22Rv1 (cell line): ENCODE measurements at regions not wholly inside any gene's neighbourhood (a gene's known extent, or its start where the extent isn't known, plus 50 kb on each side); places are given as distances from the start of the nearest gene placed in this dataset.

Experiments used
- H3K27ac ChIP-seq: fragments of 450-650 bp; 2 replicates; pipeline ENCODE4 v1.5.1; 2017
- ZFX ChIP-seq: fragments of 450-650 bp; IDR thresholded peaks from 2 replicates; pipeline ENCODE4 v1.6.1; 2017; ENCODE audit warnings: antibody characterized with exemption, borderline replicate concordance
- TF ChIP-seq, protein P1 (sequence below): fragments of 450-650 bp; IDR thresholded peaks from 2 replicates; pipeline ENCODE4 v1.5.1; 2017; ENCODE audit warnings: mild to moderate bottlenecking

DNA sequence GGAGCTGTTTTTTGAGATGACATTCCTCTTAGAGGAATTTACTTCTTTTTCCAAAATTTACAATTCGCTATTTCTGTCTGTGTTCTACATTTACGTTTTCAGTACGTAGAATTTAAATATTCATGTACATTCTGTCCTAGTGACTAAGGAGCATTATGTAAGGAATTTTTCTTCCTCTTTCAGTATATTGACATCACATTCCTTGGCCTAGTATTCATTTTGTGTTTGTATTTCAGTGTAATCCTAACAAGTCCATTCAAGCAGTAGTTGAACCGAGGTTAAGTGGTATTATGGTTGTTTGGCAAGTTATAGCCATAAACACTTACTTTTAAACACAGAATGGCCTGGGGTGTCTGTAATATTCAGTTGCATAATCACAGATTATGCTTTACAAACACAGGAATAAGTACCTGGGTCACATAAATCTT is 465.2 kb downstream of the PCNX1 start:
- no peak for TF ChIP-seq ZFX
- TF ChIP-seq, protein P1, sequence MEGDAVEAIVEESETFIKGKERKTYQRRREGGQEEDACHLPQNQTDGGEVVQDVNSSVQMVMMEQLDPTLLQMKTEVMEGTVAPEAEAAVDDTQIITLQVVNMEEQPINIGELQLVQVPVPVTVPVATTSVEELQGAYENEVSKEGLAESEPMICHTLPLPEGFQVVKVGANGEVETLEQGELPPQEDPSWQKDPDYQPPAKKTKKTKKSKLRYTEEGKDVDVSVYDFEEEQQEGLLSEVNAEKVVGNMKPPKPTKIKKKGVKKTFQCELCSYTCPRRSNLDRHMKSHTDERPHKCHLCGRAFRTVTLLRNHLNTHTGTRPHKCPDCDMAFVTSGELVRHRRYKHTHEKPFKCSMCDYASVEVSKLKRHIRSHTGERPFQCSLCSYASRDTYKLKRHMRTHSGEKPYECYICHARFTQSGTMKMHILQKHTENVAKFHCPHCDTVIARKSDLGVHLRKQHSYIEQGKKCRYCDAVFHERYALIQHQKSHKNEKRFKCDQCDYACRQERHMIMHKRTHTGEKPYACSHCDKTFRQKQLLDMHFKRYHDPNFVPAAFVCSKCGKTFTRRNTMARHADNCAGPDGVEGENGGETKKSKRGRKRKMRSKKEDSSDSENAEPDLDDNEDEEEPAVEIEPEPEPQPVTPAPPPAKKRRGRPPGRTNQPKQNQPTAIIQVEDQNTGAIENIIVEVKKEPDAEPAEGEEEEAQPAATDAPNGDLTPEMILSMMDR: no peak
- no peak overlapping the region for H3K27ac ChIP-seq

DNA sequence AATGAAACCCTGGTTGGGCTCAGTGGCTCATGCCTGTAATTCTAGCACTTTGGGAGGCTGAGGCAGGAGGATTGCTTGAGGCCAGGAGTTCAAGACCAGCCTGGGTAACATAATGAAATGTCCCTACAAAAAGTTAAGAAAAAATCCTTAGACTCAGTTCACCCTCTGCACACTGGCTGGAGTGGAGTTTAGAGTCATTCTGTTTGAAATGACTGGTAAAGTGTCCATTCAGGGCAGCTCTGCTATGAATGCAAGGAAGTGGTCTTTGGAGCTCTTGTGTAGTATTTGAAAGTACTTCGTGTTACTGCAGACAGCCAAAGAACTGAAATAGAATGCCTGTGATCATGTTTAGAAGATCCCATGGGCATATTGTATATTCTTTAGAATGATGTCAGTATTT is 466.5 kb downstream of the PCNX1 start:
- H3K27ac ChIP-seq: no peak overlapping the region
- TF ChIP-seq, protein P1: no peak
- no peak for TF ChIP-seq ZFX

DNA sequence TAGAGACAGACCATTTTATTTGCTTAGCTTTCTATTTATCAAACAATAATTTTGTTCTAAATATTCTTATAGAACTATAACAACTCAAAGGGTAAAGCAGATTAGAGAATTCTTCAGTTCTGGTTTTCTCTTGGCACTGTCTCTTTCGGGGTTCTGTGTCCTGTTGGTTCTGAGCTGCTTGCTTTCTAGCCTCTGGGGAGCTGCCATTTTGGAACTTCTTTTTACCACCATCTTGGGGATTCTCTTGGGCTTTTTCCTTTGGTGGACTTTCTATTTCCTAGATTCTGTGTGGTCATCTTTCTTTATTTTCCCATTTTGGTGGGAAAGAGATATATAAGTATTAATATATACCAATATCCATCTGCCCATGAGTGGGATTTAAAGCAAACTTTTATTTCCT is 467.7 kb downstream of the PCNX1 start:
- no peak overlapping the region for H3K27ac ChIP-seq
- no peak for TF ChIP-seq ZFX
- TF ChIP-seq, protein P1: no peak

DNA sequence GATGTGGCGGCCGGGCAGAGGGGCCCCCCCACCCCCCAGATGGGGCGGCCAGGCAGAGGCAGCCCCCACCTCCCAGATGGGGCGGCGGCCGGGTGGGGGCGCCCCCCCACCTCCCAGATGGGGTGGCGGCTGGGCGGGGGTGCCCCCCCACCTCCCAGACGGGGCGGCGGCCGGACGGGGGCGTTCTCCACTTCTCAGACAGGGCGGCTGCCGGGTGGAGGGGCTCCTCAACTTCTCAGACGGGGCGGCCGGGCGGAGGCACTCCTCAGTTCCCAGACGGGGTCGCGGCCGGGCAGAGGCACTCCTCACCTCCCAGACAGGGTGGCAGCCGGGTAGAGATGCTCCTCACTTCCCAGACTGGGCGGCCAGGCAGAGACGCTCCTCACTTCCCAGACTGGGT is 469.8 kb downstream of the PCNX1 start:
- no peak for TF ChIP-seq ZFX
- TF ChIP-seq, protein P1: no peak
- no peak overlapping the region for H3K27ac ChIP-seq

DNA sequence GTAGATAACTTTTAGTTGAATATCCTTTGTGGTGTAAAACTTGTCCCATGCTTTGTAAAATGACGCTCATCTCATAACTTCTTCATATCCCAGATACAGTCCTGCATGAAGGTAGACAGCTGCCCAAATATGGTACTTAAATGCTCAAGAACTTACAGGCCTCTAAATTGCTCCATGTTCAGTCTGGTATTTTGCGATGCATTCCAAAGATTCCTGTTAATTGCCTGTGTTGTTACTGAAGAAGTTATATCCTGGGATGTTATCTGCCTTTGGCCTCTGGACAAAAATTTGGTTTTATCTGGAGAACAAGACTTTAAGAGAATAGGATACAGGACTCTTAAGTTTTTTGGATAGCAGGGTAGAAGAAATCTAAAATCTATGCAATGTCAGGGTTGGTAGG is 473.0 kb downstream of the PCNX1 start:
- no peak for TF ChIP-seq ZFX
- TF ChIP-seq, protein P1: no peak
- H3K27ac ChIP-seq: no peak overlapping the region

DNA sequence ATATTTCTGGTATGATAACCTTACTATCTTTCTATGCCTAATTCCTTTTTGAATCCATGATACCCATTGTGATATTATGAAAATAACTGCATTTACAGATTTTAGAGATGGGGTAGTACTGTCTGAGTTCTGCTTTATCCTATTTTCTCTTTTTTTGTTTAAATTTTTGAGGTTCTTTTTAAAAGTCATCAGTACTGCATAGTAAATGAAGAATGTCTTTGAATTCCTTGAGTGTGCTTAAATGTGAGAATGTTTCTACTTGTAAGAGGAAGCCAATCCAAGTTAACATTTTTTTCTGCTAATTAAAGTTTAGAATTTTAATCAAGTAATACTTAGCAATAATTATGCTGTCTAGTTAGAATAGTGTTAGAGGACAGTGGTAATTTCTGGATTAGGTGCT is 474.6 kb downstream of the PCNX1 start:
- TF ChIP-seq, protein P1: no peak
- no peak for TF ChIP-seq ZFX
- H3K27ac ChIP-seq: peak overlapping the region; percentile 51; the same call in 1 of the 2 replicates

DNA sequence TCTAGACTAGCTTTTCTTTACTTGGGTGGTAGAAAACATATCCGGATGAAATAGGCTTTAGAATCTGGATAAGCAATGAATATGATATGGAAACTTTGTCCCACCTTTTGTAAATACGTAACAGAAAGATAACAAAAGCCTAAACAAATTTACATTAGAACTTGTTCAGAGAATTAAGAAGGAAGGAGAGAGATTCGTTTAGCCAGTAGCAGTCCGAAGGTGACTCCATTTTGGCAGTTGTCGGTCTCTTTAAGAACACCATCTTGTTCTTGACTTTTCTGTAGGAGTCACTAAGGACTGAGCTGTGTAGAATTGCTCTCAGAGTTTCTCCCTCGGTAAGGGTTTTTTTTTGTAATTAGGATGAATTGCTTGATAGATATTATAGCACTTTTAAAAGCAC is 475.1 kb downstream of the PCNX1 start:
- TF ChIP-seq ZFX: no peak
- TF ChIP-seq, protein P1: no peak
- H3K27ac ChIP-seq: peak overlapping the region; percentile 51
